H1 (cell line): ENCODE measurements at regions not wholly inside any gene's neighbourhood (a gene's known extent, or its start where the extent isn't known, plus 50 kb on each side); places are given as distances from the start of the nearest gene placed in this dataset.

Experiments used
- CTCF ChIP-seq, 3 experiments: IDR thresholded peaks; 1 replicate in 2 of 3; 2 replicates in 1 of 3; pipeline versions ENCODE4 v1.5.1 to v1.6.1; 2011; ENCODE audit warnings: low read length in 3 of 3, mild to moderate bottlenecking in 3 of 3, inconsistent platforms in 2 of 3, low read depth in 1 of 3, moderate library complexity in 1 of 3; ENCODE audit not compliant: insufficient read depth in 1 of 3; ENCODE audit errors: control extremely low read depth in 1 of 3
- POLR2AphosphoS5 ChIP-seq: IDR thresholded peaks from 2 replicates; pipeline ENCODE4 v1.6.1; 2011; ENCODE audit warnings: low read depth, low read length
- RAD21 ChIP-seq, 2 experiments: IDR thresholded peaks in 1 of 2; conservative IDR thresholded peaks in 1 of 2; 2 replicates each; pipeline ENCODE4 v1.6.1; 2011; ENCODE audit warnings: low read depth in 2 of 2, low read length in 2 of 2, improper control_type of control experiment in 1 of 2, inconsistent platforms in 1 of 2, mild to moderate bottlenecking in 1 of 2, moderate library complexity in 1 of 2
- SIRT6 ChIP-seq: IDR thresholded peaks from one replicate; pipeline ENCODE4 v1.7.1; 2012; ENCODE audit warnings: low read length, inconsistent platforms
- SUZ12 ChIP-seq: fragments of 200-600 bp; sonication (generic); IDR thresholded peaks from 2 replicates; pipeline ENCODE4 v1.6.1; 2012; ENCODE audit warnings: mild to moderate bottlenecking, inconsistent platforms, low read length, moderate library complexity, mixed read lengths

GRCh38 chr1:57522575-57522974 lies 98.7 kb upstream of the DAB1 start (continued):
- no peak for TF ChIP-seq POLR2AphosphoS5
- TF ChIP-seq SIRT6, result no peak
- no peak for TF ChIP-seq CTCF (IDR thresholded peaks at IDR 0.05; ENCODE audit: control extremely low read depth in 1 of 3, insufficient read depth in 1 of 3, low read depth in 1 of 3, low read length in 3 of 3)
- TF ChIP-seq RAD21 (IDR thresholded peaks at IDR 0.05 in 1 of 2, conservative IDR thresholded peaks at IDR 0.05 in 1 of 2; ENCODE audit: low read depth in 2 of 2, low read length in 2 of 2), result no peak
- TF ChIP-seq SUZ12, result no peak
